Hepatocyte (in vitro differentiated cells): ENCODE measurements at regions not wholly inside any gene's neighbourhood (a gene's known extent, or its start where the extent isn't known, plus 50 kb on each side); places are given as distances from the start of the nearest gene placed in this dataset.

Experiments used
- CTCF ChIP-seq: fragments of 200-600 bp; sonication (generic); IDR thresholded peaks from 2 replicates; pipeline ENCODE4 v1.5.1; 2016; ENCODE audit warnings: antibody characterized with exemption, mild to moderate bottlenecking; ENCODE audit not compliant: poor library complexity
- EZH2 ChIP-seq: fragments of 200-600 bp; sonication (generic); IDR thresholded peaks from 2 replicates; pipeline ENCODE4 v1.6.1; 2016; ENCODE audit warnings: antibody characterized with exemption, mild to moderate bottlenecking, borderline replicate concordance
- EZH2phosphoT487 ChIP-seq: fragments of 200-600 bp; sonication (generic); IDR thresholded peaks from one replicate; pipeline ENCODE4 v1.6.1; 2018; ENCODE audit warnings: antibody characterized with exemption, mild to moderate bottlenecking, low read depth, moderate library complexity; ENCODE audit not compliant: unreplicated experiment, severe bottlenecking

GRCh38 chr21:35352793-35353192 is 303.7 kb upstream of the RUNX1 start:
- TF ChIP-seq CTCF (no peak), EZH2 (no peak), EZH2phosphoT487 (no peak)
